ENCODE measurements at regions not wholly inside any gene's neighbourhood (a gene's known extent, or its start where the extent isn't known, plus 50 kb on each side); places are given as distances from the start of the nearest gene placed in this dataset.

GRCh38 chr10:43853369-43853768 lies 204.7 kb upstream of the ZNF32 start:
- Histone ChIP-seq H3K4me1 (ENCODE audit: control insufficient read depth, insufficient read depth, low read length) (no peaks in the 10 kb centered on the region), H3K27me3 (ENCODE audit: control insufficient read depth, insufficient read depth, low read length) (no peaks in the 10 kb centered on the region), H3K4me3 (ENCODE audit: low read length) (no peak overlapping the region), H3K36me3 (ENCODE audit: control insufficient read depth, insufficient read depth, low read length) (no peaks in the 10 kb centered on the region), H3K9me3 (ENCODE audit: control insufficient read depth, insufficient read depth, low read length) (no peaks in the 10 kb centered on the region), H3K27ac (ENCODE audit: low read length) (no peak overlapping the region)
- Mint-ChIP-seq H3K9me3 (no peaks in the 10 kb centered on the region), H3K4me3 (no peak overlapping the region), H3K27ac (no peak overlapping the region), H3K36me3 (no peaks in the 10 kb centered on the region), H3K4me1 (no peaks in the 10 kb centered on the region), H3K27me3 (ENCODE audit: low read depth in 2 of 2) (peaks cover 0 to 7% of the 10 kb centered on the region in 2 donors)
- ATAC-seq (no peak), DNase-seq (no peak)
- intact Hi-C loops (cut with micrococcal nuclease), result no loop called here
- no peak for TF ChIP-seq CTCF (IDR thresholded peaks at IDR 0.05)
- 90% methylated on average over 7 of the region's 7 CpGs for WGBS (ENCODE audit: insufficient coverage)

- no peaks in the 10 kb centered on the region for H3K9me3 ChIP-seq (ENCODE audit: control insufficient read depth, insufficient read depth, low read length)
- Mint-ChIP-seq H3K4me3 (no peak overlapping the region), H3K9me3 (no peaks in the 10 kb centered on the region), H3K27me3 (ENCODE audit: low read depth in 2 of 2) (peaks cover 0 to 7% of the 10 kb centered on the region in 2 donors), H3K36me3 (no peaks in the 10 kb centered on the region), H3K4me1 (peaks cover 0 to 4% of the 10 kb centered on the region in 2 donors), H3K27ac (no peak overlapping the region)
- no peak overlapping the region for H3K4me3 ChIP-seq (ENCODE audit: low read length)
- intact Hi-C loops (cut with micrococcal nuclease), result no loop called here
- no peaks in the 10 kb centered on the region for H3K4me1 ChIP-seq (ENCODE audit: control insufficient read depth, insufficient read depth, low read length)
- DNase-seq (no peak), ATAC-seq (no peak)
- no peak for TF ChIP-seq CTCF (IDR thresholded peaks at IDR 0.05)
- no peak overlapping the region for H3K27ac ChIP-seq (ENCODE audit: low read length)
- WGBS (ENCODE audit: insufficient coverage), result 93% methylated on average over 5 of the region's 5 CpGs
- H3K27me3 ChIP-seq (ENCODE audit: control insufficient read depth, insufficient read depth, low read length), result no peaks in the 10 kb centered on the region
- H3K36me3 ChIP-seq (ENCODE audit: control insufficient read depth, insufficient read depth, low read length), result no peaks in the 10 kb centered on the region
Measured at GRCh38 chr10:43852644-43853214, 204.0 kb upstream of the ZNF32 start.

DNA sequence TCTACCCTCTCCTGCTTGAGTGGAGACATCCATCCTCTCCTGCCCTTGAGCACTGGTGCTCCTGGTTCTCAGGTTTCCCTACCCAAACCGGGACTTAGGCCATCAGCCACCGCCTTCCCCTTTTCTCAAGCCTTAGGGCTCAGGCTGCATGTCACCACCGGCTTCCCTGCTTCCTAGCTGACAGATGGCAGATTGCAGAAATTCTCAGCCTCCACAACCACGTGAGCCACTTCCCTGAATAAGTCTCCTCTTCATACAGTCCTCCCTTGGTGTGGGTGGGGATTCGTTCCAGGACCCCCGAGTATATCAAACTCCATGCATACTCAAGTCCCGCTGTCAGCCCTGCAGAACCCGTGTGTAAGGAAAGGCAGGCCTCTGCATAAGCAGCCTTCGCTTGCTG lies 203.5 kb upstream of the ZNF32 start:
- no peaks in the 10 kb centered on the region for H3K27me3 ChIP-seq (ENCODE audit: control insufficient read depth, insufficient read depth, low read length)
- no peaks in the 10 kb centered on the region for H3K4me1 ChIP-seq (ENCODE audit: control insufficient read depth, insufficient read depth, low read length)
- Mint-ChIP-seq H3K36me3 (no peaks in the 10 kb centered on the region), H3K27me3 (ENCODE audit: low read depth in 2 of 2) (peaks cover 0 to 7% of the 10 kb centered on the region in 2 donors), H3K27ac (no peak overlapping the region), H3K4me1 (peaks cover 0 to 8% of the 10 kb centered on the region in 2 donors), H3K4me3 (no peak overlapping the region), H3K9me3 (no peaks in the 10 kb centered on the region)
- intact Hi-C loops (cut with micrococcal nuclease), result no loop called here
- TF ChIP-seq CTCF (IDR thresholded peaks at IDR 0.05), result no peak
- H3K9me3 ChIP-seq (ENCODE audit: control insufficient read depth, insufficient read depth, low read length), result no peaks in the 10 kb centered on the region
- ATAC-seq (no peak), DNase-seq (no peak)
- H3K36me3 ChIP-seq (ENCODE audit: control insufficient read depth, insufficient read depth, low read length), result no peaks in the 10 kb centered on the region
- 67% methylated on average over 8 of the region's 9 CpGs for WGBS (ENCODE audit: insufficient coverage)
- no peak overlapping the region for H3K27ac ChIP-seq (ENCODE audit: low read length)
- no peak overlapping the region for H3K4me3 ChIP-seq (ENCODE audit: low read length)

- intact Hi-C loops (cut with micrococcal nuclease), result no loop called here
Measured at GRCh38 chr10:43851030-43851429, 202.3 kb upstream of the ZNF32 start.

More at GRCh38 chr10:43851030-43851429, 202.3 kb upstream of the ZNF32 start:
- WGBS (ENCODE audit: insufficient coverage), result 85% methylated on average over 3 of the region's 3 CpGs
- no peak for TF ChIP-seq CTCF (IDR thresholded peaks at IDR 0.05)
- Histone ChIP-seq H3K36me3 (ENCODE audit: control insufficient read depth, insufficient read depth, low read length) (no peaks in the 10 kb centered on the region), H3K9me3 (ENCODE audit: control insufficient read depth, insufficient read depth, low read length) (no peaks in the 10 kb centered on the region), H3K27me3 (ENCODE audit: control insufficient read depth, insufficient read depth, low read length) (no peaks in the 10 kb centered on the region), H3K27ac (ENCODE audit: low read length) (no peak overlapping the region), H3K4me1 (ENCODE audit: control insufficient read depth, insufficient read depth, low read length) (peaks cover 6% of the 10 kb centered on the region), H3K4me3 (ENCODE audit: low read length) (no peak overlapping the region)
- H3K27ac Mint-ChIP-seq, result no peak overlapping the region
- no peaks in the 10 kb centered on the region for H3K9me3 Mint-ChIP-seq
- H3K4me3 Mint-ChIP-seq, result no peak overlapping the region
- peaks cover 0 to 7% of the 10 kb centered on the region in 2 donors for H3K27me3 Mint-ChIP-seq (ENCODE audit: low read depth in 2 of 2)
- DNase-seq (no peak), ATAC-seq (no peak)
- H3K4me1 Mint-ChIP-seq, result peaks cover 10 to 20% of the 10 kb centered on the region in 2 donors
- no peaks in the 10 kb centered on the region for H3K36me3 Mint-ChIP-seq
